PC-3 (cell line): ENCODE measurements at regions not wholly inside any gene's neighbourhood (a gene's known extent, or its start where the extent isn't known, plus 50 kb on each side); places are given as distances from the start of the nearest gene placed in this dataset.

ENCODE experiments used
- ATAC-seq: fragments of 200-7000 bp; cut with Tn5 transposase; 2 replicates; pipeline ENCODE4 v1.9.1; 2020; ENCODE audit warnings: mild to moderate bottlenecking, moderate library complexity
- BruUV-seq: library from RNA; stranded (reverse); fragments of 400-500 nt; replicated peaks from 2 replicates; lab custom pipeline; 2021; lab: Mats Ljungman, UMichigan
- CTCF ChIA-PET: fragments of 300-600 bp; sonication (Branson Sonifier 250); formaldehyde crosslinking; loops from one replicate; lab custom pipeline; 2022; ENCODE audit warnings: antibody characterized with exemption; lab: Charles Lee
- POLR2A ChIA-PET: fragments of 300-600 bp; sonication (Branson Sonifier 250); formaldehyde crosslinking; loops from one replicate; lab custom pipeline; 2022; ENCODE audit warnings: antibody characterized with exemption; ENCODE audit not compliant: unreplicated experiment; lab: Charles Lee
- DNase-seq: peaks from one replicate; pipeline ENCODE4 v3.0.0-alpha.2; 2015
- H2AFZ ChIP-seq: fragments of 300-600 bp; sonication (generic); 2 replicates; pipeline ENCODE4 v1.6.0; 2016; ENCODE audit warnings: antibody characterized with exemption, low read length
- H3F3A ChIP-seq: fragments of 300-600 bp; sonication (generic); one replicate; pipeline ENCODE4 v1.6.0; 2017; ENCODE audit warnings: antibody characterized with exemption, low read length, control low read depth, mild to moderate bottlenecking; ENCODE audit not compliant: unreplicated experiment
- H3K27ac ChIP-seq: fragments of 300-600 bp; sonication (generic); 2 replicates; pipeline ENCODE4 v1.5.1; 2016; ENCODE audit warnings: mild to moderate bottlenecking, low read length
- H3K27me3 ChIP-seq: fragments of 300-600 bp; sonication (generic); 2 replicates; pipeline ENCODE4 v1.6.1; 2016; ENCODE audit warnings: low read length, mixed read lengths
- H3K36me3 ChIP-seq: fragments of 300-600 bp; sonication (generic); 2 replicates; pipeline ENCODE4 v1.6.1; 2016; ENCODE audit warnings: low read depth, mixed run types, low read length, mixed read lengths
- H3K4me1 ChIP-seq: fragments of 300-600 bp; sonication (generic); 2 replicates; pipeline ENCODE4 v1.5.1; 2016; ENCODE audit warnings: low read length; ENCODE audit not compliant: insufficient read depth
- H3K4me2 ChIP-seq: fragments of 300-600 bp; sonication (generic); 2 replicates; pipeline ENCODE4 v1.6.0; 2016; ENCODE audit warnings: low read length
- H3K4me3 ChIP-seq: fragments of 300-600 bp; sonication (generic); 2 replicates; pipeline ENCODE4 v1.5.1; 2016; ENCODE audit warnings: mild to moderate bottlenecking, low read length, mixed read lengths
- H3K79me2 ChIP-seq: fragments of 300-600 bp; sonication (generic); 2 replicates; pipeline ENCODE4 v1.6.1; 2017; ENCODE audit warnings: low read length, mixed read lengths
- H3K9ac ChIP-seq: fragments of 300-600 bp; sonication (generic); 2 replicates; pipeline ENCODE4 v1.6.0; 2016; ENCODE audit warnings: mild to moderate bottlenecking, low read length
- H3K9me2 ChIP-seq: fragments of 300-600 bp; sonication (generic); replicated peaks from 2 replicates; pipeline ENCODE4 v1.6.1; 2016; ENCODE audit warnings: mixed run types, low read length, mixed read lengths
- H3K9me3 ChIP-seq: fragments of 300-600 bp; sonication (generic); 2 replicates; pipeline ENCODE4 v1.6.1; 2016; ENCODE audit warnings: low read length, mixed read lengths
- H4K20me1 ChIP-seq: fragments of 300-600 bp; sonication (generic); 2 replicates; pipeline ENCODE4 v1.6.1; 2016; ENCODE audit warnings: low read length, mixed read lengths
- CTCF ChIP-seq: fragments of 300-600 bp; sonication (generic); conservative IDR thresholded peaks from 2 replicates; pipeline ENCODE4 v1.5.1; 2017; ENCODE audit warnings: antibody characterized with exemption, low read depth, mild to moderate bottlenecking, low read length
- EZH2 ChIP-seq: fragments of 300-600 bp; sonication (generic); IDR thresholded peaks from one replicate; pipeline ENCODE4 v1.6.1; 2017; ENCODE audit warnings: antibody characterized with exemption, mild to moderate bottlenecking, low read length; ENCODE audit not compliant: unreplicated experiment
- EZH2phosphoT487 ChIP-seq: fragments of 300-600 bp; sonication (generic); IDR thresholded peaks from 2 replicates; pipeline ENCODE4 v1.6.1; 2018; ENCODE audit warnings: mild to moderate bottlenecking, antibody characterized with exemption, low read length, borderline replicate concordance
- intact Hi-C: fragments of 100-400 bp; cut with micrococcal nuclease; formaldehyde crosslinking; loops from 2 replicates; pipeline ENCODE4 v1.9.0; 2023

- no peaks in the 10 kb centered on the region for H3F3A ChIP-seq
- no peaks in the 10 kb centered on the region for H4K20me1 ChIP-seq
- TF ChIP-seq EZH2 (no peak), CTCF (no peak), EZH2phosphoT487 (no peak)
- no peaks in the 10 kb centered on the region for H3K9me3 ChIP-seq
- no peak overlapping the region for H3K9ac ChIP-seq
- POLR2A ChIA-PET = no interaction called here
- H3K9me2 ChIP-seq = no peaks in the 10 kb centered on the region
- H3K27me3 ChIP-seq = peaks cover 91% of the 10 kb centered on the region
- H3K4me1 ChIP-seq = no peaks in the 10 kb centered on the region
- no peak overlapping the region for H2AFZ ChIP-seq
- H3K36me3 ChIP-seq = no peaks in the 10 kb centered on the region
- DNase-seq (no peak), ATAC-seq (no peak)
- CTCF ChIA-PET = no interaction called here
- H3K4me2 ChIP-seq = no peak overlapping the region
- no peaks in the 10 kb centered on the region for H3K79me2 ChIP-seq
- no TSS peak for BruUV-seq
- no peak overlapping the region for H3K4me3 ChIP-seq
- intact Hi-C loops = no loop called here
- H3K27ac ChIP-seq = no peak overlapping the region
Observed at GRCh38 chr3:181999314-181999713, 287.6 kb downstream of the SOX2 start.

DNA sequence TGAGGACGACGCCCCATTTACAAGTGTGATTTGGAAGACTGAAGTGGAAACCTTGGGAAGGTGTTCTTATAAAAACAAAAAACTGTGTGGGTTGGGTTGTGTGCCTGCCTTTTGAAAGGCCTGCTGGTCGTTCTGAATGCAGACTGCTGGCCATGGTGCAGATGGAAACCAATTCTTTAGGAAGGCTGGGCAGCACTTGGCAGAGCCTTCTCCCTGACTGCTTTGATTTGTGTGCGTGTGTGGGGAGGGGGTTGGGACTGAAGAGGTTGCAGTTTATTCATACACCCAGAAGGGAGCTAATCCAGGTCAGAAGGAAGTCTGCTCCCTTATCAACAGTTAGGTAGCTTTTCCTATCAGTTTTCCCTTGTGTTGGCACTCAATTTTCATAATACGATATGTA lies 288.7 kb downstream of the SOX2 start:
- Histone ChIP-seq H4K20me1 (no peaks in the 10 kb centered on the region), H3K36me3 (no peaks in the 10 kb centered on the region), H2AFZ (no peak overlapping the region), H3K79me2 (no peaks in the 10 kb centered on the region), H3K9me3 (no peaks in the 10 kb centered on the region), H3K4me2 (no peak overlapping the region), H3K27me3 (peaks cover 93% of the 10 kb centered on the region), H3K4me1 (no peaks in the 10 kb centered on the region), H3K4me3 (no peak overlapping the region), H3K9me2 (no peaks in the 10 kb centered on the region), H3K27ac (no peak overlapping the region), H3K9ac (no peak overlapping the region), H3F3A (no peaks in the 10 kb centered on the region)
- ATAC-seq (no peak), DNase-seq (no peak)
- TF ChIP-seq EZH2 (no peak), CTCF (no peak), EZH2phosphoT487 (no peak)
- POLR2A ChIA-PET = no interaction called here
- intact Hi-C loops = no loop called here
- CTCF ChIA-PET = no interaction called here
- no TSS peak for BruUV-seq

- H3K27ac ChIP-seq = no peak overlapping the region
- H3K27me3 ChIP-seq = peaks cover 91% of the 10 kb centered on the region
- H3K4me1 ChIP-seq = no peaks in the 10 kb centered on the region
- no peak for ATAC-seq
- H3K4me3 ChIP-seq = no peak overlapping the region
- ChIA-PET POLR2A (no interaction called here), CTCF (interaction anchor here (0.6 kb wide), 1 partner anchor 278 kb away, joined by 13 read pairs; no protein-coding TSS in a partner anchor)
- no peak overlapping the region for H3K4me2 ChIP-seq
- no peaks in the 10 kb centered on the region for H3K79me2 ChIP-seq
- H3K9ac ChIP-seq = no peak overlapping the region
- H2AFZ ChIP-seq = no peak overlapping the region
- no peaks in the 10 kb centered on the region for H3K9me3 ChIP-seq
- no peaks in the 10 kb centered on the region for H3K9me2 ChIP-seq
- no TSS peak for BruUV-seq
- no peaks in the 10 kb centered on the region for H3F3A ChIP-seq
- no peak for DNase-seq
- TF ChIP-seq EZH2 (no peak), EZH2phosphoT487 (no peak), CTCF (no peak)
- H3K36me3 ChIP-seq = no peaks in the 10 kb centered on the region
- intact Hi-C loops = no loop called here
- H4K20me1 ChIP-seq = no peaks in the 10 kb centered on the region
Observed at GRCh38 chr3:182005219-182005618, 293.5 kb downstream of the SOX2 start.
